Ovary (tissue), 3 donors: ENCODE measurements at regions not wholly inside any gene's neighbourhood (a gene's known extent, or its start where the extent isn't known, plus 50 kb on each side); places are given as distances from the start of the nearest gene placed in this dataset.

Source experiments
- EP300 ChIP-seq: sonication (generic); formaldehyde crosslinking; IDR thresholded peaks from one replicate; pipeline ENCODE4 v1.6.1; 2017; ENCODE audit warnings: antibody characterized with exemption
- POLR2A ChIP-seq: fragments of 450-650 bp; IDR thresholded peaks from one replicate; pipeline ENCODE4 v1.6.1; 2017; ENCODE audit warnings: antibody characterized with exemption, mild to moderate bottlenecking, moderate library complexity
- TF ChIP-seq, protein P1 (sequence below), 3 donors: fragments of 450-650 bp in 2 of 3; fragments of 200-600 bp in 1 of 3; IDR thresholded peaks; one replicate each; pipeline versions ENCODE4 v1.5.1 to v1.8.0; 2016 to 2022; ENCODE audit warnings: antibody characterized with exemption in 3 of 3, mild to moderate bottlenecking in 1 of 3
- donor health status: DM: no; HTN: no; CAD: no.

DNA sequence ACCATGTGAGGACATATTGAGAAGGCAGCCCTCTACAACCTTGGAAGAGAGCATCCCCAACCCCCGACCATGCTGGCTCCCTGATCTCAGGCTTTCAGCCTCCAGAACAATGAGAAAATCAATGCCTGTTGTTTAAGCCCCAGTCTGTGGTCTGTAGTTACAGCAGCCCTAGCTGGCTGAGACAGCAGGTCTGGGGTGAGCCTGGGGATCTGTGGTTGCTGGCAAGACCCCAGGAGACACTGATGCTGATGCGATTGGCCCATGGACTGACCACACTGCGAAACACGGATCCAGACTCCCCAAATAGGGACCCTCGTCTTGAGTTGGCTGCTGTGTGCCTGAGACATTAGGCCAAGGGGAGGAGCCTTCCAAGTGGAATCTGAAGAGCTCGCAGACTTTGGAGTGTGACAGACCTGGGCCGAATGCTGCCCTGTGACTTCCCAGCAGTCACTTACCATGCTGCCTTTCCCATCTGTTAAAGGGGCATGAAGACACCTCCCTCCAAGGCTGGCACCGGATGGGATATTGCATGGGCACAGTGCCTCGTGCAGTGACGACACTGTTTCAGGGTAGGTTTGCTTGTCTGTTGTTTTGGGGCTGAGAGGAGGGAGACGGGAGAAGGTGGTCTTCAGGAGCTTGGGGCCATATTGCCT is 147.8 kb upstream of the RPL38 start:
- TF ChIP-seq, protein P1, sequence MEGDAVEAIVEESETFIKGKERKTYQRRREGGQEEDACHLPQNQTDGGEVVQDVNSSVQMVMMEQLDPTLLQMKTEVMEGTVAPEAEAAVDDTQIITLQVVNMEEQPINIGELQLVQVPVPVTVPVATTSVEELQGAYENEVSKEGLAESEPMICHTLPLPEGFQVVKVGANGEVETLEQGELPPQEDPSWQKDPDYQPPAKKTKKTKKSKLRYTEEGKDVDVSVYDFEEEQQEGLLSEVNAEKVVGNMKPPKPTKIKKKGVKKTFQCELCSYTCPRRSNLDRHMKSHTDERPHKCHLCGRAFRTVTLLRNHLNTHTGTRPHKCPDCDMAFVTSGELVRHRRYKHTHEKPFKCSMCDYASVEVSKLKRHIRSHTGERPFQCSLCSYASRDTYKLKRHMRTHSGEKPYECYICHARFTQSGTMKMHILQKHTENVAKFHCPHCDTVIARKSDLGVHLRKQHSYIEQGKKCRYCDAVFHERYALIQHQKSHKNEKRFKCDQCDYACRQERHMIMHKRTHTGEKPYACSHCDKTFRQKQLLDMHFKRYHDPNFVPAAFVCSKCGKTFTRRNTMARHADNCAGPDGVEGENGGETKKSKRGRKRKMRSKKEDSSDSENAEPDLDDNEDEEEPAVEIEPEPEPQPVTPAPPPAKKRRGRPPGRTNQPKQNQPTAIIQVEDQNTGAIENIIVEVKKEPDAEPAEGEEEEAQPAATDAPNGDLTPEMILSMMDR (IDR thresholded peaks at IDR 0.05), result no peak
- no peak for TF ChIP-seq POLR2A
- no peak for TF ChIP-seq EP300
